Activated naive CD4-positive, alpha-beta T cell treated with anti-CD3 and anti-CD28 coated beads, Interleukin-2, amount 10 ng/mL, durations not matched to agents 7 days and 5 days (primary cell): ENCODE measurements at regions not wholly inside any gene's neighbourhood (a gene's known extent, or its start where the extent isn't known, plus 50 kb on each side); places are given as distances from the start of the nearest gene placed in this dataset.
"Not testable (repeated sequence)": the region's sequence is repeated elsewhere in the genome, so short reads cannot be mapped to it uniquely, and the experiment has no call there.

Experiments used
- CTCF ChIA-PET: fragments of 350-600 bp; sonication (Branson Sonifier 250); formaldehyde crosslinking; loops from one replicate; lab custom pipeline; 2021; ENCODE audit warnings: antibody characterized with exemption; lab: Charles Lee
- DNase-seq: peaks from one replicate; pipeline ENCODE4 v3.0.0-alpha.2; 2020
- H3K27ac Mint-ChIP-seq: one replicate; pipeline ENCODE4 v1.8.0; 2021; ENCODE audit warnings: mild to moderate bottlenecking, moderate library complexity, mixed read lengths
- H3K27me3 Mint-ChIP-seq: one replicate; pipeline ENCODE4 v1.8.0; 2021; ENCODE audit warnings: mild to moderate bottlenecking, mixed read lengths
- H3K36me3 Mint-ChIP-seq: one replicate; pipeline ENCODE4 v1.8.0; 2021; ENCODE audit warnings: mixed read lengths
- H3K4me1 Mint-ChIP-seq: one replicate; pipeline ENCODE4 v1.8.0; 2021; ENCODE audit warnings: mixed read lengths
- H3K4me3 Mint-ChIP-seq: one replicate; pipeline ENCODE4 v1.8.0; 2021; ENCODE audit warnings: mild to moderate bottlenecking, moderate library complexity, mixed read lengths
- H3K9me3 Mint-ChIP-seq: one replicate; pipeline ENCODE4 v1.8.0; 2021; ENCODE audit warnings: mixed read lengths

DNA sequence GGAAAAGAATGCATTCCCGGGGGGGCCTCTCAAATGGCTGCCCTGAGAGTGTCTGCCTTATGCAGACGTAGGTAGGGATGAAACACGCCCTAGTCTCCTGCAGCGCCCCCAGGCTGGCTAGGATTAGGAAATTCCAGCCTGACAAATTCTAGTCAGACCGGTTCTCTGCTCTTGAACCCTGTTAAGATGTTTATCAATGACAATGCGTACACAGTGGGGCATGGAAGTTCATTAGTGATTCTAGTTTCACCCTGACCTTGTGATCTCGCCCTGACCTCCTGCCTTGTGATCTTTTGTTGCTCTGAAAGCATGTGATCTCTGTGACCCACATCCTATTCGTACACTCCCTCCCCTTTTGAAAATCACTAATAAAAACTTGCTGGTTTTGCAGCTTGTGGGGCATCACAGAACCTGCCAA lies 88.7 kb downstream of the MAP3K8 start:
- H3K36me3 Mint-ChIP-seq, CTCF ChIA-PET, H3K27ac Mint-ChIP-seq, H3K27me3 Mint-ChIP-seq, H3K9me3 Mint-ChIP-seq, H3K4me3 Mint-ChIP-seq: not testable (repeated sequence)
- H3K4me1 Mint-ChIP-seq, result peaks cover 42% of the 10 kb centered on the region
- peak; percentile 32 for DNase-seq

DNA sequence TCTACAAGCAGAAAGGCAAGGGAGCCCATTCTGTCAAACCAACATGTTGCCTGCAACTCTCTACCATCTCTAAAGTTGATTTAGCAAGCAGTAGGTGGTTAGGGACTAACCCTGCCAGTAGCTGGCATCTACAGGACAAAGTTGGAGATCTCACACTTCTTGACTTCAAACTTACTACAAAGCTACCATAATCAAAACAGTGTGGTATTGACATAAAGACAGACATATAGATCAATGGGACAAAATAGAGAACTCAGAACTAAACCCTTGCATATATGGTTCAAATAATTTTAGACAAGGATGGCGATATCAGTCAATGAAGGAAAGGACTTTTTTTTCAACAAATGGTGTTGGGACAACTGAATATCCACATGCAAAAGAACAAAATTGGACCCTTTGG lies 84.9 kb downstream of the MAP3K8 start:
- peaks cover 8% of the 10 kb centered on the region for H3K27me3 Mint-ChIP-seq
- H3K9me3 Mint-ChIP-seq, result peaks cover 3% of the 10 kb centered on the region
- H3K36me3 Mint-ChIP-seq, result no peaks in the 10 kb centered on the region
- no peak for DNase-seq
- H3K27ac Mint-ChIP-seq, result no peak overlapping the region
- H3K4me3 Mint-ChIP-seq, result no peak overlapping the region
- CTCF ChIA-PET, result no interaction called here
- H3K4me1 Mint-ChIP-seq, result peaks cover 11% of the 10 kb centered on the region
